Heart right ventricle (tissue), 16 donors: ENCODE measurements at regions not wholly inside any gene's neighbourhood (a gene's known extent, or its start where the extent isn't known, plus 50 kb on each side); places are given as distances from the start of the nearest gene placed in this dataset.

Source experiments
- ATAC-seq, 8 donors: fragments of 200-7000 bp; cut with Tn5 transposase; one replicate each; pipeline ENCODE4 v1.9.1; 2020; ENCODE audit warnings: mild to moderate bottlenecking in 8 of 8, moderate library complexity in 8 of 8, moderate number of reproducible peaks in 1 of 8
- DNase-seq, 2 donors: peaks; one replicate each; pipeline ENCODE4 v3.0.0-alpha.2; 2020
- H3K27ac ChIP-seq, 10 donors: fragments of 200-600 bp; sonication (generic) in 2 of 10; one replicate each; pipeline versions ENCODE4 v1.5.0 to v1.8.0; 2020 to 2022; ENCODE audit warnings: mild to moderate bottlenecking in 3 of 10
- H3K27me3 ChIP-seq, 7 donors: fragments of 200-600 bp; one replicate each; pipeline ENCODE4 v1.8.0; 2021 to 2022; ENCODE audit warnings: mild to moderate bottlenecking in 2 of 7
- H3K36me3 ChIP-seq, 9 donors: fragments of 200-600 bp; sonication (generic) in 1 of 9; one replicate each; pipeline versions ENCODE4 v1.5.0 to v1.8.0; 2020 to 2022; ENCODE audit warnings: mild to moderate bottlenecking in 2 of 9
- H3K4me1 ChIP-seq, 9 donors: fragments of 200-600 bp; sonication (generic) in 1 of 9; one replicate each; pipeline versions ENCODE4 v1.5.0 to v1.8.0; 2020 to 2022; ENCODE audit warnings: mild to moderate bottlenecking in 4 of 9
- H3K4me3 ChIP-seq, 10 donors: fragments of 200-600 bp; sonication (generic) in 2 of 10; one replicate each; pipeline versions ENCODE4 v1.5.0 to v1.8.0; 2020 to 2022; ENCODE audit warnings: mild to moderate bottlenecking in 7 of 10, moderate library complexity in 2 of 10
- H3K9me3 ChIP-seq, 11 donors: fragments of 200-600 bp in 10 of 11; sonication (generic) in 2 of 11; one replicate each; pipeline versions ENCODE4 v1.5.0 to v1.8.0; 2013 to 2022; ENCODE audit warnings: mild to moderate bottlenecking in 2 of 11, control low read depth in 1 of 11, moderate library complexity in 1 of 11
- WGBS, 2 donors: extraction: QIAGEN DNeasy Blood & Tissue Kit; methylation state at CpG; one replicate each; pipeline ENCODE4 v1.1.7; 2013; ENCODE audit warnings: inconsistent platforms in 1 of 2; 5-methylcytosine and 5-hydroxymethylcytosine counted together
- intact Hi-C, 10 donors: fragments of 100-400 bp; cut with DNase I; formaldehyde crosslinking; loops; one replicate each; pipeline versions ENCODE4 v1.11.1 to v1.14.2; 2022
- TF ChIP-seq, protein P1 (sequence below), 9 donors: fragments of 200-600 bp; sonication (generic) in 2 of 9; IDR thresholded peaks; one replicate each; pipeline versions ENCODE4 v1.5.0 to v1.8.0; 2021 to 2022; ENCODE audit warnings: antibody characterized with exemption in 9 of 9, mild to moderate bottlenecking in 5 of 9, moderate library complexity in 1 of 9
- donor health status: Arrhythmogenic right ventricular cardiomyopathy.
- donor health status: ischemic (EF 13 %, LVEDD 7.1; RV severe dilation, severe dysfunction).
- donor health status: healthy with polysubstance abuse.
- donor health status: DM: no; HTN: yes; CAD: no.
- donor health status: DM: no; HTN: no; CAD: no.
- donor health status: ischemic (EF 25% LVEDD 6.9; RV normal size, moderate dysfunction).
- donor health status: ischemic (EF 25% LVEDD 5.7; RV mildly dilated, moderate dysfunction).
- donor health status: healthy.
- donor health status: DM: yes; HTN: yes; CAD: no.
- donor health status: Ischemic cardiomyopathy.
- donor health status: ischemic (EF 35%, LVEDD 5.7; RV mildly dilated, moderate dysfunction).
- donor health status: nonischemic (EF 11% LVEDD 7.7; RV severe dilation, severe dysfunction).
- donor health status: DM: yes; HTN: yes; CAD: no.
- donor health status: PGD.
- donor health status: ischemic (EF 29% LVEDD 5.4; RV normal size, mild dysfunction).
- donor health status: nonischemic (EF 23%, LVEDD 6.1; RV moderate dilation, normal function).

DNA sequence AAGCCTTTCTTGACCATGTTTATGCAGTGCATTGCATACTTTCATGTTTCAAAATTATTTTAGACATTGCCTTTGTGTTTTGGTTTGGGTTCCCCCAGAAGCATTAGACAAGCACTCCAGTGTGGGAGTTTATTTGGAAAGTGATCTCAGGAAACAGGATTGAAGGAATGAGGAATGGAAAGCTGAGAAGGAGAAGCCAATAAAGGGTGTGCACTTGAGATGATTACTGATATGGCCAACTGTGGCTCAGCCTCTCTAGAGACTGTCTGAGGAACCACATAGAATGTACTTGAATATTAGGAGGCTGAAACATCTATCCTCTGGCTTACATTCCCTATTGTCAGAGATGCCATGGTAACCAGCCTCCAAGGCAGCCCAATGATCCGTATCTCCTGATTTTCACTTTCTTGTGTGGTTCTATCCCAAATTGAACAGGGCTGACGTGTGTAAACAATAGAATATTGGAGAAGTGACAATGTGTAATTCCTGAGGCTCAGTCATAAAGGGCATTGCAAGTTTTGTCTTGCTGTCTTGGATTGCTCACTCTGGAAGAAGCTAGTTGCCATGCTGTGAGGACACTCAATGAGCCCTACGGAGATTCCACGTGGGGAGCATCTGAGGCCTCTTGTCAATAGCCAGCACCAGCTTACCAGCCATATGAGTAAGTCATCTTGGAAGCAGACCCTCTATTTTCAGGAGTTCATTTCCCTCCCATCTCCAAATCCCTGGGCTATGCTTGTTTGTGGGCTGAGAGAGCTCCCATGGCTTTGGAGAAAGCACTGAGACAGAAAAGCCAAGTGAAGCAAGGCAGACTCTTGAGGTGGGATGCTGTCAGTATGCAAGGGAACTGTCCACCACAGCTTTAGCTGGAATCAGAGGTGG lies 84.7 kb downstream of the SCN11A start:
- H3K4me1 ChIP-seq: peaks cover 0 to 8% (median 0%) of the 10 kb centered on the region in 9 donors
- intact Hi-C loops: no loop called here
- peaks cover 0 to 8% (median 0%) of the 10 kb centered on the region in 7 donors for H3K27me3 ChIP-seq
- no peaks in the 10 kb centered on the region for H3K36me3 ChIP-seq
- TF ChIP-seq, protein P1, sequence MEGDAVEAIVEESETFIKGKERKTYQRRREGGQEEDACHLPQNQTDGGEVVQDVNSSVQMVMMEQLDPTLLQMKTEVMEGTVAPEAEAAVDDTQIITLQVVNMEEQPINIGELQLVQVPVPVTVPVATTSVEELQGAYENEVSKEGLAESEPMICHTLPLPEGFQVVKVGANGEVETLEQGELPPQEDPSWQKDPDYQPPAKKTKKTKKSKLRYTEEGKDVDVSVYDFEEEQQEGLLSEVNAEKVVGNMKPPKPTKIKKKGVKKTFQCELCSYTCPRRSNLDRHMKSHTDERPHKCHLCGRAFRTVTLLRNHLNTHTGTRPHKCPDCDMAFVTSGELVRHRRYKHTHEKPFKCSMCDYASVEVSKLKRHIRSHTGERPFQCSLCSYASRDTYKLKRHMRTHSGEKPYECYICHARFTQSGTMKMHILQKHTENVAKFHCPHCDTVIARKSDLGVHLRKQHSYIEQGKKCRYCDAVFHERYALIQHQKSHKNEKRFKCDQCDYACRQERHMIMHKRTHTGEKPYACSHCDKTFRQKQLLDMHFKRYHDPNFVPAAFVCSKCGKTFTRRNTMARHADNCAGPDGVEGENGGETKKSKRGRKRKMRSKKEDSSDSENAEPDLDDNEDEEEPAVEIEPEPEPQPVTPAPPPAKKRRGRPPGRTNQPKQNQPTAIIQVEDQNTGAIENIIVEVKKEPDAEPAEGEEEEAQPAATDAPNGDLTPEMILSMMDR (IDR thresholded peaks at IDR 0.05): no peak
- H3K9me3 ChIP-seq: no peaks in the 10 kb centered on the region
- no peak overlapping the region for H3K27ac ChIP-seq
- no peak overlapping the region for H3K4me3 ChIP-seq
- no peak for ATAC-seq
- 78 to 90% methylated on average over 4 of the region's 4 CpGs for WGBS, 2 donors
- no peak for DNase-seq

DNA sequence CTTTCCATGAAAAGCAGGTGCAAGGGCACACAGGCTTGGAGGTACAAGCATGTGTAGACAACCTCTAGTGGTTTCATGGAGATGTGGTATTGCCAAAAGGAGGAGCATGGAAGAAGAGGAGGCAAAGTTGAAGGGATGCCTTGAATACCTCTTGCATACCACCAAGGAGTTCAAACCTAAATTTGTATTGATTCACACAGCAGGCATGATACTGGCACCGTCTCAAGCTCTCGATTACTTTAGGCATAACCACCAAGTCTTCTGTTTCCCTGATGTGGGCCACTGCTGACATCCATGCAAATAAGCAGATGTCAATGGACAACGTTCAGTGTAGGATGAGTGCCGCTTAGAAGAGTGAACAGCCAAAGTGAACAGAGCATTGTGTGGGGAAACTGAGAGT lies 87.1 kb downstream of the SCN11A start:
- H3K4me3 ChIP-seq: no peak overlapping the region
- WGBS, 2 donors: 80 to 83% methylated on average over 4 of the region's 4 CpGs
- DNase-seq: no peak
- TF ChIP-seq, protein P1 (IDR thresholded peaks at IDR 0.05): no peak
- H3K27me3 ChIP-seq: peaks cover 0 to 3% (median 0%) of the 10 kb centered on the region in 7 donors
- no peaks in the 10 kb centered on the region for H3K36me3 ChIP-seq
- ATAC-seq: no peak
- H3K4me1 ChIP-seq: peaks cover 0 to 15% (median 0%) of the 10 kb centered on the region in 9 donors
- intact Hi-C loops: no loop called here
- H3K27ac ChIP-seq: no peak overlapping the region
- no peaks in the 10 kb centered on the region for H3K9me3 ChIP-seq

DNA sequence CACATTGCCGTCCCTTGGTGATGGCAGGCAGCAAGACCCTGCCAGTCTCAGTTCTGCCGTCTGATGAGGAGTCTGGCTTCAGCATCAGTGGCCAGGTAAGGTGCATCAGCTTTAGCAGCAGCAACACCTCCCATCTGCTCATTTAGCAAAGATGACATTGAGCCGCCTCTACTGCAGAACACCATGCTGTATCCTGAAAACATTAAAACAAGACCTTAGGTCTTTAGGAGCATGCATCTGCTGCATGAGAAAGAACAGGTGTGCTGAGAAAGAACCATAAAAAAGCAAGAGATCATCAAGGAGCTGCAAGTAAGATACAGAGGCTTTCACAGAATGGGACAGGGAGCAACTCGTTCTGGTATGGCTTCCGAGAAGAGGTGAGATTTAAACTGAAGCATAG lies 87.5 kb downstream of the SCN11A start:
- H3K27me3 ChIP-seq: peaks cover 0 to 3% (median 0%) of the 10 kb centered on the region in 7 donors
- intact Hi-C loops: no loop called here
- no peaks in the 10 kb centered on the region for H3K36me3 ChIP-seq
- DNase-seq (no peak), ATAC-seq (no peak)
- no peak overlapping the region for H3K27ac ChIP-seq
- peaks cover 0 to 11% (median 0%) of the 10 kb centered on the region in 9 donors for H3K4me1 ChIP-seq
- H3K4me3 ChIP-seq: no peak overlapping the region
- H3K9me3 ChIP-seq: no peaks in the 10 kb centered on the region
- TF ChIP-seq, protein P1 (IDR thresholded peaks at IDR 0.05): no peak
- WGBS, 2 donors: 91 to 95% methylated on average over 5 of the region's 5 CpGs

DNA sequence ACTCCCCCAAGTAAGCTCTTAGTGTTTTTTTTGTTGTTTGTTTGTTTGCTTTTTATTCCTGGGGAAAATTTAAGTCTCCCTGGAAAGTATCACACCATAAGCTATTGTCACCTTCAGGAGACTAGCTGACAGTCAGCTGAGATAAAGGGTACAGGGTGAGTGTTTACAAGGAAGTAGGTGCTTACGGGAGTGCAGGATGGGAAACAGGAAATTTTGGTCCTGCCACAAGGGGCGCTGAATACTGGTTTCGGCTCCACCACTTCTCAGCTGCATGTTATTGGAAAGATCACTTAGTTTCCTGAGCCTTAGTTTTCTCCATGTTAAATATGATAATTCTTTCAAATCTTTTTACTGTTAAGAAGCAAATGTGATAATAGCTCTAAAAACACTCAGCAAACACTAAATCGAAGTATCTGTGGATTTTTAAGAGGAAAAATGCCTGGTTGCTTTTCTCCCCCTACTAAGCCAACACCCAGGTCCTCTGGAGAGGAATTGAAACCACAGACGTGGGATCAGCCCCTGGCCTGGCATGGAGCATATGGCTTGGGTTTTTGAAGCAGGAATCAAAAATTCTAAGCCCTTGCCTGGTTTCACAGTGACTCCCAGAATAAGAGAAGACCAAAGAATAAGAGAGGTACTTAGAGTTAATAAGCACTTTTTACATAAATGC lies 90.7 kb downstream of the SCN11A start:
- peak in 1 of 2 donors; percentile 28 for DNase-seq
- H3K27me3 ChIP-seq: peaks cover 0 to 3% (median 0%) of the 10 kb centered on the region in 7 donors
- WGBS, 2 donors: 6 to 16% methylated on average over 5 of the region's 5 CpGs
- H3K9me3 ChIP-seq: no peaks in the 10 kb centered on the region
- ATAC-seq: peak in 6 of 8 donors; percentile 55 to 79 (median 64)
- no peaks in the 10 kb centered on the region for H3K36me3 ChIP-seq
- TF ChIP-seq, protein P1 (IDR thresholded peaks at IDR 0.05): peak; percentile 35 to 74 (median 60)
- no peak overlapping the region for H3K4me3 ChIP-seq
- H3K27ac ChIP-seq: peak overlapping the region in 1 of 10 donors; percentile 20
- H3K4me1 ChIP-seq: peaks cover 0 to 8% (median 0%) of the 10 kb centered on the region in 9 donors
- intact Hi-C loops: no loop called here
